ENCODE measurements at regions not wholly inside any gene's neighbourhood (a gene's known extent, or its start where the extent isn't known, plus 50 kb on each side); places are given as distances from the start of the nearest gene placed in this dataset.

GRCh38 chr3:102068327-102068726 is 219.0 kb downstream of the NFKBIZ start:
- WGBS (ENCODE audit: insufficient coverage, insufficient replicate concordance, low lambda C conversion rate, missing lambda C conversion rate): 80% methylated on average over 1 of the region's 1 CpG

More at GRCh38 chr3:102068327-102068726, 219.0 kb downstream of the NFKBIZ start:
- Histone ChIP-seq H3K27me3 (replicated peaks in 1 of 2; ENCODE audit: control insufficient read depth in 2 of 2, insufficient read depth in 2 of 2, low read length in 1 of 2) (no peaks in the 10 kb centered on the region), H3K27ac (ENCODE audit: control insufficient read depth, insufficient read depth) (no peak overlapping the region), H3K79me2 (ENCODE audit: control insufficient read depth, insufficient read depth, low read length) (no peaks in the 10 kb centered on the region), H2AFZ (ENCODE audit: control insufficient read depth, low read depth, low read length) (no peak overlapping the region), H4K20me1 (ENCODE audit: control insufficient read depth, insufficient read depth) (no peaks in the 10 kb centered on the region), H3K4me2 (ENCODE audit: control insufficient read depth, insufficient read depth) (no peak overlapping the region), H3K9me3 (replicated peaks; ENCODE audit: control insufficient read depth, insufficient read depth, low read length) (no peaks in the 10 kb centered on the region; the same call in 2 of the 3 replicates), H3K4me1 (ENCODE audit: control insufficient read depth, insufficient read depth, low read length) (no peaks in the 10 kb centered on the region), H3K36me3 (ENCODE audit: control insufficient read depth in 2 of 2, insufficient read depth in 2 of 2, low read length in 1 of 2) (no peaks in the 10 kb centered on the region), H3K9ac (ENCODE audit: control insufficient read depth, insufficient read depth, low read length) (no peak overlapping the region), H3K4me3 (no peak overlapping the region)
- ChIA-PET SMC1A (ENCODE audit: uncharacterized antibody, unreplicated experiment) (interaction anchor here (0.7 to 1.7 kb wide), 2 partner anchors 9 to 17 kb away, joined by 3 to 5 read pairs; no protein-coding TSS in a partner anchor), CTCF (interaction anchor here (1.2 kb wide), 1 partner anchor 12 kb away, joined by 3 read pairs; no protein-coding TSS in a partner anchor), POLR2A (no interaction called here), RAD21 (ENCODE audit: unreplicated experiment) (no interaction called here)
- TF ChIP-seq FOS (IDR thresholded peaks at IDR 0.05; ENCODE audit: borderline replicate concordance, extremely low read depth, insufficient read length) (no peak), ATF7 (IDR thresholded peaks at IDR 0.05; ENCODE audit: low read depth) (no peak), ZBTB40 (IDR thresholded peaks at IDR 0.05; ENCODE audit: borderline replicate concordance) (no peak), NBN (IDR thresholded peaks at IDR 0.05) (no peak), STAT1 (conservative IDR thresholded peaks at IDR 0.05) (no peak), TCF12 (IDR thresholded peaks at IDR 0.05; ENCODE audit: low read depth, low read length) (no peak), CBX5 (IDR thresholded peaks at IDR 0.05; ENCODE audit: low read depth) (no peak), YBX1 (IDR thresholded peaks at IDR 0.05) (no peak), CBX3 (IDR thresholded peaks at IDR 0.05; ENCODE audit: borderline replicate concordance, low read depth) (no peak), RAD51 (IDR thresholded peaks at IDR 0.05) (no peak), GABPA (IDR thresholded peaks at IDR 0.05; ENCODE audit: low read depth) (no peak)
- intact Hi-C loops (cut with micrococcal nuclease; ENCODE audit: unreplicated experiment) (no loop called here), in situ Hi-C loops (cut with MboI) (no loop called here)
- BruUV-seq (replicated peaks): no TSS peak
- DNase-seq (ENCODE audit: low read depth, low spot score): no peak
- no peak for FAIRE-seq
- ATAC-seq: no peak
